Prostate gland (tissue), 2 donors: ENCODE measurements at regions not wholly inside any gene's neighbourhood (a gene's known extent, or its start where the extent isn't known, plus 50 kb on each side); places are given as distances from the start of the nearest gene placed in this dataset.

Experiments
- CTCF ChIP-seq, 4 experiments: fragments of 200-600 bp in 2 of 4; fragments of 450-650 bp in 2 of 4; sonication (generic) in 2 of 4; IDR thresholded peaks; 1 replicate in 3 of 4; 2 replicates in 1 of 4; pipeline ENCODE4 v1.5.1; 2016 to 2019; ENCODE audit warnings: antibody characterized with exemption in 4 of 4, mild to moderate bottlenecking in 2 of 4, moderate library complexity in 2 of 4
- POLR2A ChIP-seq: fragments of 450-650 bp; IDR thresholded peaks from one replicate; pipeline ENCODE4 v1.6.1; 2016; ENCODE audit warnings: antibody characterized with exemption, mild to moderate bottlenecking
- POLR2AphosphoS5 ChIP-seq: sonication (generic); formaldehyde crosslinking; IDR thresholded peaks from one replicate; pipeline ENCODE4 v1.6.1; 2017; ENCODE audit warnings: antibody characterized with exemption

GRCh38 chr15:100730655-100731266 is 128.4 kb downstream of the ASB7 start:
- TF ChIP-seq CTCF (IDR thresholded peaks at IDR 0.05) (no peak), POLR2A (no peak), POLR2AphosphoS5 (no peak)
